ENCODE measurements at regions not wholly inside any gene's neighbourhood (a gene's known extent, or its start where the extent isn't known, plus 50 kb on each side); places are given as distances from the start of the nearest gene placed in this dataset.

DNA sequence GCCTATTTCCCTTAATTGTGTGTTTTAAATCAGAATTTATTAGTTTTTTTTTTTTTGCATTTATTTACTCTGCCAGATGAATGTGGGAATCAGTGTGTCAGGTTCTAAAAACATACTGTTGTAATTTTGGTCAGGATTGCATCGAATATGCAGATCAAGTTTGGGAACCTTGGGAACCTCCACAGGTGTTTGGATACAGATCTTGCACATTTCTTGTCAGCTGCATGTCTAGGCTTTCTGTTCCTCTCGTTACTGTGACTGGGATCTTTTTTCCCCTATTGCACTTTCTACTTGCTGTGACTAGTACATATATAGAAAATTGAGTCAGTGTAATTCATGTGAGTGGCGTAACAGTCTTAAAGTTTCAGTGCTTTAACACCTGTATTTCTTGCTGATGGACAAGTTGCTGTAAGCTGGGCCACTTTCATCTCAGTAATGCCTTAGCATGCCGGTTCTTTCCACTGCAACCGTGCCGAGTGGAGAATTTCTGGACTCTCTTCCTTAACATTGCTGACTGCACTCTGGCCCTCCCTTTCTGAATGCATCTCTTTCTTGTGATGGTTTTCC is 112.5 kb downstream of the TENT4A start (continued):
- TF ChIP-seq, protein P1, sequence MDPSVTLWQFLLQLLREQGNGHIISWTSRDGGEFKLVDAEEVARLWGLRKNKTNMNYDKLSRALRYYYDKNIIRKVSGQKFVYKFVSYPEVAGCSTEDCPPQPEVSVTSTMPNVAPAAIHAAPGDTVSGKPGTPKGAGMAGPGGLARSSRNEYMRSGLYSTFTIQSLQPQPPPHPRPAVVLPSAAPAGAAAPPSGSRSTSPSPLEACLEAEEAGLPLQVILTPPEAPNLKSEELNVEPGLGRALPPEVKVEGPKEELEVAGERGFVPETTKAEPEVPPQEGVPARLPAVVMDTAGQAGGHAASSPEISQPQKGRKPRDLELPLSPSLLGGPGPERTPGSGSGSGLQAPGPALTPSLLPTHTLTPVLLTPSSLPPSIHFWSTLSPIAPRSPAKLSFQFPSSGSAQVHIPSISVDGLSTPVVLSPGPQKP (IDR thresholded peaks at IDR 0.05; ENCODE audit: low read depth, low read length) = no peak
- TF ChIP-seq, protein P2, sequence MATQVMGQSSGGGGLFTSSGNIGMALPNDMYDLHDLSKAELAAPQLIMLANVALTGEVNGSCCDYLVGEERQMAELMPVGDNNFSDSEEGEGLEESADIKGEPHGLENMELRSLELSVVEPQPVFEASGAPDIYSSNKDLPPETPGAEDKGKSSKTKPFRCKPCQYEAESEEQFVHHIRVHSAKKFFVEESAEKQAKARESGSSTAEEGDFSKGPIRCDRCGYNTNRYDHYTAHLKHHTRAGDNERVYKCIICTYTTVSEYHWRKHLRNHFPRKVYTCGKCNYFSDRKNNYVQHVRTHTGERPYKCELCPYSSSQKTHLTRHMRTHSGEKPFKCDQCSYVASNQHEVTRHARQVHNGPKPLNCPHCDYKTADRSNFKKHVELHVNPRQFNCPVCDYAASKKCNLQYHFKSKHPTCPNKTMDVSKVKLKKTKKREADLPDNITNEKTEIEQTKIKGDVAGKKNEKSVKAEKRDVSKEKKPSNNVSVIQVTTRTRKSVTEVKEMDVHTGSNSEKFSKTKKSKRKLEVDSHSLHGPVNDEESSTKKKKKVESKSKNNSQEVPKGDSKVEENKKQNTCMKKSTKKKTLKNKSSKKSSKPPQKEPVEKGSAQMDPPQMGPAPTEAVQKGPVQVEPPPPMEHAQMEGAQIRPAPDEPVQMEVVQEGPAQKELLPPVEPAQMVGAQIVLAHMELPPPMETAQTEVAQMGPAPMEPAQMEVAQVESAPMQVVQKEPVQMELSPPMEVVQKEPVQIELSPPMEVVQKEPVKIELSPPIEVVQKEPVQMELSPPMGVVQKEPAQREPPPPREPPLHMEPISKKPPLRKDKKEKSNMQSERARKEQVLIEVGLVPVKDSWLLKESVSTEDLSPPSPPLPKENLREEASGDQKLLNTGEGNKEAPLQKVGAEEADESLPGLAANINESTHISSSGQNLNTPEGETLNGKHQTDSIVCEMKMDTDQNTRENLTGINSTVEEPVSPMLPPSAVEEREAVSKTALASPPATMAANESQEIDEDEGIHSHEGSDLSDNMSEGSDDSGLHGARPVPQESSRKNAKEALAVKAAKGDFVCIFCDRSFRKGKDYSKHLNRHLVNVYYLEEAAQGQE (IDR thresholded peaks at IDR 0.05) = no peak

DNA sequence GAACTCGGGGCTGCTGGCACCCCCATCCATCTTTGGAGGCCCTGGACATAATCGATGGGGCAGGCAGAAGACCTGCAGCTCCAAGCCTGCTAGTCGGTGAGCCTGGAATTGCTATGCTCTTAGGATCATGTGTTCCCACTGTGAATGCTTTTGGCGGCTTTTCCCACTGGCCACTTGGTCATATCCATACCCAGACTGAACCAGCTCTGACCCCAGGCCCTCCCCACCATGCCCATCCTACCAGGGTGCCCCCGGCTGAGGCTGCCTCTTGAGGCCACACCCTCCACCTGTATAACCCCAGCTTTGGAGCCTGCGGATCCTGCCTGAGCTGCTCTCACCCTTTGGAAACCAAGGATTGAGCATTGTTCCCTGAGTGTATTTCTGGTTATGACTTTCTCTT is 113.5 kb downstream of the TENT4A start:
- FAIRE-seq = no peak
- WGBS (ENCODE audit: missing lambda C conversion rate) = 26% methylated on average over 6 of the region's 6 CpGs
- ATAC-seq = no peak
- H3K27ac ChIP-seq = no peak overlapping the region
- peaks cover 5% of the 10 kb centered on the region; the same call in 2 of the 3 replicates for H3K9me3 ChIP-seq
- DNase-seq (ENCODE audit: low read depth in 1 of 2, low spot score in 1 of 2) = no peak
- no peak overlapping the region for H3K4me2 ChIP-seq
- ChIA-PET CTCF (interaction anchor here (1.3 kb wide), 1 partner anchor 15 kb away, joined by 3 read pairs; no protein-coding TSS in a partner anchor), POLR2A (no interaction called here)
- no peaks in the 10 kb centered on the region for H3K4me1 ChIP-seq
- H3K4me3 ChIP-seq = no peak overlapping the region
- TF ChIP-seq JUNB (IDR thresholded peaks at IDR 0.05) = no peak
- TF ChIP-seq KDM1A (IDR thresholded peaks at IDR 0.05; ENCODE audit: low read depth) = no peak
- TF ChIP-seq CBX2 (IDR thresholded peaks at IDR 0.05; ENCODE audit: borderline replicate concordance, low read depth) = no peak
- TF ChIP-seq, protein P2 (IDR thresholded peaks at IDR 0.05) = no peak
- no peak for TF ChIP-seq FOXS1 (CRISPR knock-in tag; IDR thresholded peaks at IDR 0.05)
- TF ChIP-seq HOXB5 (CRISPR knock-in tag; IDR thresholded peaks at IDR 0.05) = no peak
- no peak for TF ChIP-seq EP300 (IDR thresholded peaks at IDR 0.05)
- TF ChIP-seq HEYL (CRISPR knock-in tag; IDR thresholded peaks at IDR 0.05) = no peak

DNA sequence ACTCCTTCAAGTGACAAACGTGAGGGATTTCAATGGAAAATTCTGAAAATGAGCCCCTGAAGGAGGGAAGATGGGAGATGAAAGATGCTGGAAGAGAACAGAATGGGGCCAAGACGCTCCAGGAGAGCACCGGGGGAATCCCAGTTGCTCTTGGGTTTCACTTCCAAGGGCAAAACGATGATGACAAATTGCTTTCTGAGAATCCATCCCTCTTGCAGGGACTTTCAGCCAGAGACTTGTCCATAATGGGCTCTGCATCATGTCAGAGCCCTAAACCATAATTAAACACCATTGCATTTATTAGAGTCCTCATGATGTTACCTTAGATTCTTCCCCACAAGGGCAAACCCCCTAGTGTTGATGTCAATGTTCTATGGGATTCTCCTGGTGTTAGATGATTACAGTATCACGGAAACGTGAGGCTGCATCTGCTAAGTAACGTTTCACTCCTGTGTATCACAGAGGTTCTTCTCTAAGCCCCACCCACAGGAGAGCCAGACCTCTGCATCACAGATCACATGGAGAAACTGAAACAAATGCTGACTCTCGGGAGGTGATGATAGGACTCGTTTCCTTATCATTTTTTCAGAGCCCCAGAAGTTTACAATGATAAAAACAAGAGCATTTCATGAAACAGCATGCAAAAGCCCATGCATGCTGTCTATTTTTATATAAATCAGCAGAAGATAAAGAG is 114.4 kb downstream of the TENT4A start:
- Histone ChIP-seq H3K4me2 (no peak overlapping the region), H3K27ac (no peak overlapping the region), H3K9me3 (no peaks in the 10 kb centered on the region), H3K4me3 (no peak overlapping the region), H3K4me1 (no peaks in the 10 kb centered on the region)
- no peak; a peak in 1 of 6 replicates for ATAC-seq
- 26% methylated on average over 9 of the region's 9 CpGs for WGBS (ENCODE audit: missing lambda C conversion rate)
- ChIA-PET POLR2A (no interaction called here), CTCF (interaction anchor here (0.5 kb wide), 1 partner anchor 60 kb away, joined by 3 read pairs; no protein-coding TSS in a partner anchor)
- FAIRE-seq = no peak
- no peak for DNase-seq (ENCODE audit: low read depth in 1 of 2, low spot score in 1 of 2)
- no peak for TF ChIP-seq TP53 (CRISPR knock-in tag; IDR thresholded peaks at IDR 0.05)
- TF ChIP-seq FOSL2 (IDR thresholded peaks at IDR 0.05) = no peak
- TF ChIP-seq FOSL2 (CRISPR knock-in tag; IDR thresholded peaks at IDR 0.05) = no peak
- TF ChIP-seq MYC (IDR thresholded peaks at IDR 0.05; ENCODE audit: borderline replicate concordance, low read length) = no peak
- TF ChIP-seq HEYL (CRISPR knock-in tag; IDR thresholded peaks at IDR 0.05) = no peak
- TF ChIP-seq ESRRA (IDR thresholded peaks at IDR 0.05; ENCODE audit: borderline replicate concordance, low read length) = no peak
- no peak for TF ChIP-seq KDM5A (IDR thresholded peaks at IDR 0.05)

All from A549 (cell line).